ENCODE measurements at regions not wholly inside any gene's neighbourhood (a gene's known extent, or its start where the extent isn't known, plus 50 kb on each side); places are given as distances from the start of the nearest gene placed in this dataset.

DNA sequence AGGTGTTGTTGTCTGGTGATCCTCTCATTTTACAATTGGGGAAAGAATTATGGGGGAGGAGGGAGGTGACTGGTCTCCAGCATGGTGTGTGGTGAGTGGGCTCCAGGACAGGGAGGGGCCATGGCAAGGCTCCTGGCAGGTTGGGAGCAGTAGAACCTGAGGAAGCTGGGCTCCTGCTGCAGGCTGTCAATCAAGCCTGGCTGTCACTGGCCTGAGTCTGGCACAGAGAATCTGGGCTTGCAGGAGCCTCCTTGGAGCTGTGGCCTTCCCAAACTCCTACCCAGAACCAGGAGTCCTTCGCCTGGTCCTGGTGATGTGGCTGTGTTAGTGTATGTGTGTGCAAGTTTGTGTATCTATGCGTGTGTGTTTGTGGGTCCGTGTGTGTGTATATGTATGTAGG lies 131.9 kb upstream of the CSF3R start:
- H3K27me3 ChIP-seq: peaks cover 0 to 28% (median 0%) of the 10 kb centered on the region in 9 donors
- H3K27ac ChIP-seq: no peak overlapping the region
- 82 to 100% (median 88%) methylated on average over 2 to 3 of the region's 3 CpGs for WGBS, 4 donors
- intact Hi-C loops (cut with DNase I): no loop called here
- H3K4me1 ChIP-seq: no peaks in the 10 kb centered on the region
- H3K4me3 ChIP-seq: no peak overlapping the region
- no peaks in the 10 kb centered on the region for H3K36me3 ChIP-seq
- no peaks in the 10 kb centered on the region for H3K9me3 ChIP-seq
- DNase-seq (no peak), ATAC-seq (no peak)
- TF ChIP-seq, protein P1, sequence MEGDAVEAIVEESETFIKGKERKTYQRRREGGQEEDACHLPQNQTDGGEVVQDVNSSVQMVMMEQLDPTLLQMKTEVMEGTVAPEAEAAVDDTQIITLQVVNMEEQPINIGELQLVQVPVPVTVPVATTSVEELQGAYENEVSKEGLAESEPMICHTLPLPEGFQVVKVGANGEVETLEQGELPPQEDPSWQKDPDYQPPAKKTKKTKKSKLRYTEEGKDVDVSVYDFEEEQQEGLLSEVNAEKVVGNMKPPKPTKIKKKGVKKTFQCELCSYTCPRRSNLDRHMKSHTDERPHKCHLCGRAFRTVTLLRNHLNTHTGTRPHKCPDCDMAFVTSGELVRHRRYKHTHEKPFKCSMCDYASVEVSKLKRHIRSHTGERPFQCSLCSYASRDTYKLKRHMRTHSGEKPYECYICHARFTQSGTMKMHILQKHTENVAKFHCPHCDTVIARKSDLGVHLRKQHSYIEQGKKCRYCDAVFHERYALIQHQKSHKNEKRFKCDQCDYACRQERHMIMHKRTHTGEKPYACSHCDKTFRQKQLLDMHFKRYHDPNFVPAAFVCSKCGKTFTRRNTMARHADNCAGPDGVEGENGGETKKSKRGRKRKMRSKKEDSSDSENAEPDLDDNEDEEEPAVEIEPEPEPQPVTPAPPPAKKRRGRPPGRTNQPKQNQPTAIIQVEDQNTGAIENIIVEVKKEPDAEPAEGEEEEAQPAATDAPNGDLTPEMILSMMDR (IDR thresholded peaks at IDR 0.05): no peak
- TF ChIP-seq POLR2A (IDR thresholded peaks at IDR 0.05): no peak

DNA sequence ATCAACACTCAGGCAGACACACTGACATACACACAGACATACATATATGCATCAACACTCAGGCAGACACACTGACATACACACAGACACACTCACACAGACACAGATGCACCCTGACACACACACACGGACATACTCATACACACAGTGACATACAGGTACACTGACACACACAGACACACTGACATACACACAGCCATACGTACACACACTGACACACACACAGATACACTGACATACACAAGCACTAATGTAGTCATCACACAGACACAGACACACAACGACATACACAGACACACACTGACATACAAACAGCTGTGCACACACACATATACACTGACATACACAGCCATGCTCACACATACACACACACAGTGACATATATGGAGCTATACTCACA lies 131.0 kb upstream of the CSF3R start:
- no peak for TF ChIP-seq POLR2A (IDR thresholded peaks at IDR 0.05)
- TF ChIP-seq, protein P1 (IDR thresholded peaks at IDR 0.05): no peak
- DNase-seq (no peak), ATAC-seq (no peak)
- Histone ChIP-seq H3K27ac (no peak overlapping the region), H3K4me3 (no peak overlapping the region), H3K36me3 (no peaks in the 10 kb centered on the region), H3K9me3 (no peaks in the 10 kb centered on the region), H3K4me1 (no peaks in the 10 kb centered on the region), H3K27me3 (peaks cover 0 to 28% (median 0%) of the 10 kb centered on the region in 9 donors)
- intact Hi-C loops (cut with DNase I): no loop called here
- 66 to 89% (median 75%) methylated on average over 3 of the region's 3 CpGs for WGBS, 4 donors

DNA sequence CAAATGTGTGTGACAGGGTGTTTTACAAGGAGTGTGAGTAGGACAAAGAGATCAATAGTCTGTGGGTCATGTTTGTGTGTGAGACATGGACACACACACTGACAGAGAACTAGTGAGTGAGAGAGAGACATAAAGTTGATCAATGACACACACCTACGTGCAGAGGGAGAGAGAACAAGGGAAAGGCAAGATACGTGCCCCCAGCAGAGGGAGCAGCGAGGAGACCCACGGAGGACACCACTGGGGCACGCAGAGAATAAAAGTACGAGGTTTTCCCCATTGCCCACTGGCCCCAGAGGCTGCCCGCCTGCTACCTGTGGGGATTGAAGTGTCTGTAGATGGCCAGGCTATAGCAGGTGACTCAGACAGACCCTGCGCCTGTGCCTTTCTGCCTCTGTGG lies 130.2 kb upstream of the CSF3R start:
- DNase-seq: no peak

DNA sequence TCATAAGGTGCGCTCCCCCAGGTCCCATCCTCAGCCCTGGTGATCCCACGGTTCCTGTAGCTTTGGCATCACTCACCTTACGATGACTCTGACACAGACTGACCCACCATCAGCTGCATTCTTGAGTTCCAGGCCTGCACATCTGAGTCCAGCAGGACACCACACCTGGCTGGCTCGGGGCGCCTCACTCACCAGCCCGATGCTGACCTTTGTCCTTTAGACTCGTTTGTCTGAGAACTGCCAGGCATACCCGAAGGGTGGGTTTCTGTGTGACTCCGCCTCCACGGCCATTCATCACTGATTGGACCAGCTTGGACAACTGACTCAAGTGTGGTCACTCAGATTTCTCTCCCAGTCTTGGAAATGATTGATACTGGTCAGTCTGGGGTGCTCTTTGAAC lies 129.4 kb upstream of the CSF3R start:
- Histone ChIP-seq H3K4me3 (no peak overlapping the region), H3K27ac (no peak overlapping the region), H3K27me3 (peaks cover 0 to 32% (median 0%) of the 10 kb centered on the region in 9 donors), H3K36me3 (no peaks in the 10 kb centered on the region), H3K4me1 (no peaks in the 10 kb centered on the region), H3K9me3 (no peaks in the 10 kb centered on the region)
- intact Hi-C loops (cut with DNase I): no loop called here
- no peak for TF ChIP-seq POLR2A (IDR thresholded peaks at IDR 0.05)
- TF ChIP-seq, protein P1 (IDR thresholded peaks at IDR 0.05): no peak
- ATAC-seq (no peak), DNase-seq (no peak)
- whole genome bisulfite sequencing, 4 donors: 73 to 78% (median 76%) methylated on average over 10 of the region's 10 CpGs

More for the DNA sequence above, 130.2 kb upstream of the CSF3R start:
- intact Hi-C loops (cut with DNase I): no loop called here
- H3K9me3 ChIP-seq: no peaks in the 10 kb centered on the region
- H3K27ac ChIP-seq: no peak overlapping the region
- H3K36me3 ChIP-seq: no peaks in the 10 kb centered on the region
- no peak for TF ChIP-seq POLR2A (IDR thresholded peaks at IDR 0.05)
- TF ChIP-seq, protein P1 (IDR thresholded peaks at IDR 0.05): no peak
- no peak overlapping the region for H3K4me3 ChIP-seq
- 32 to 36% (median 34%) methylated on average over 7 to 8 of the region's 8 CpGs for WGBS, 4 donors
- peaks cover 0 to 28% (median 0%) of the 10 kb centered on the region in 9 donors for H3K27me3 ChIP-seq
- no peaks in the 10 kb centered on the region for H3K4me1 ChIP-seq
- ATAC-seq: no peak

All from heart left ventricle (tissue), 16 donors.